HepG2 (cell line): ENCODE measurements at regions not wholly inside any gene's neighbourhood (a gene's known extent, or its start where the extent isn't known, plus 50 kb on each side); places are given as distances from the start of the nearest gene placed in this dataset.

Source experiments
- HES4 ChIP-seq: sonication (generic); formaldehyde crosslinking; IDR thresholded peaks from 2 replicates; pipeline ENCODE4 v1.9.0; 2021; ENCODE audit warnings: mild to moderate bottlenecking, missing genetic modification reagents, borderline replicate concordance
- LCORL ChIP-seq, 2 experiments: fragments of 450-650 bp in 1 of 2; sonication (generic) in 1 of 2; formaldehyde crosslinking in 1 of 2; IDR thresholded peaks; 2 replicates each; pipeline versions ENCODE4 v1.5.0 to v1.6.1; 2017 to 2020; ENCODE audit warnings: antibody characterized with exemption in 1 of 2, missing genetic modification reagents in 1 of 2
- SOX5 ChIP-seq: IDR thresholded peaks from 2 replicates; pipeline ENCODE4 v1.6.1; 2016; ENCODE audit warnings: borderline replicate concordance
- TCF12 ChIP-seq, 2 experiments: fragments of 450-650 bp in 1 of 2; sonication (generic) in 1 of 2; formaldehyde crosslinking in 1 of 2; IDR thresholded peaks; 2 replicates each; pipeline versions ENCODE4 v1.6.1 to v1.8.0; 2017 to 2022; ENCODE audit warnings: antibody characterized with exemption in 1 of 2, mild to moderate bottlenecking in 1 of 2, missing genetic modification reagents in 1 of 2, moderate library complexity in 1 of 2
- U2AF2 ChIP-seq: fragments of 200-400 bp; formaldehyde crosslinking; IDR thresholded peaks from 2 replicates; pipeline ENCODE4 v1.6.1; 2017; ENCODE audit warnings: low read depth, mild to moderate bottlenecking, low read length
- ZNF891 ChIP-seq: sonication (generic); formaldehyde crosslinking; IDR thresholded peaks from 2 replicates; pipeline ENCODE4 v1.5.0; 2020; ENCODE audit warnings: mild to moderate bottlenecking, missing genetic modification reagents
- TF ChIP-seq, protein P1 (sequence below), 2 experiments: sonication (generic) in 1 of 2; formaldehyde crosslinking in 1 of 2; IDR thresholded peaks; 2 replicates each; pipeline versions ENCODE4 v1.6.1 to v1.9.0; 2014 to 2022; ENCODE audit warnings: antibody characterized with exemption in 1 of 2, borderline replicate concordance in 1 of 2, inconsistent platforms in 1 of 2, low read depth in 1 of 2, missing genetic modification reagents in 1 of 2
- TF ChIP-seq, protein P2 (sequence below): sonication (generic); formaldehyde crosslinking; conservative IDR thresholded peaks from 2 replicates; pipeline ENCODE4 v1.4.0; 2020; ENCODE audit warnings: missing genetic modification reagents
- TF ChIP-seq, protein P3 (sequence below), 2 experiments: IDR thresholded peaks; 2 replicates each; pipeline ENCODE4 v1.6.1; 2011 to 2012; ENCODE audit warnings: low read length in 2 of 2, borderline replicate concordance in 1 of 2, low read depth in 1 of 2, mild to moderate bottlenecking in 1 of 2, moderate library complexity in 1 of 2
- TF ChIP-seq, protein P4 (sequence below): sonication (generic); formaldehyde crosslinking; IDR thresholded peaks from 2 replicates; pipeline ENCODE4 v1.4.0; 2020; ENCODE audit warnings: mild to moderate bottlenecking, missing genetic modification reagents
- TF ChIP-seq, protein P5 (sequence below): sonication (generic); formaldehyde crosslinking; IDR thresholded peaks from 2 replicates; pipeline ENCODE4 v1.5.0; 2020; ENCODE audit warnings: missing genetic modification reagents

DNA sequence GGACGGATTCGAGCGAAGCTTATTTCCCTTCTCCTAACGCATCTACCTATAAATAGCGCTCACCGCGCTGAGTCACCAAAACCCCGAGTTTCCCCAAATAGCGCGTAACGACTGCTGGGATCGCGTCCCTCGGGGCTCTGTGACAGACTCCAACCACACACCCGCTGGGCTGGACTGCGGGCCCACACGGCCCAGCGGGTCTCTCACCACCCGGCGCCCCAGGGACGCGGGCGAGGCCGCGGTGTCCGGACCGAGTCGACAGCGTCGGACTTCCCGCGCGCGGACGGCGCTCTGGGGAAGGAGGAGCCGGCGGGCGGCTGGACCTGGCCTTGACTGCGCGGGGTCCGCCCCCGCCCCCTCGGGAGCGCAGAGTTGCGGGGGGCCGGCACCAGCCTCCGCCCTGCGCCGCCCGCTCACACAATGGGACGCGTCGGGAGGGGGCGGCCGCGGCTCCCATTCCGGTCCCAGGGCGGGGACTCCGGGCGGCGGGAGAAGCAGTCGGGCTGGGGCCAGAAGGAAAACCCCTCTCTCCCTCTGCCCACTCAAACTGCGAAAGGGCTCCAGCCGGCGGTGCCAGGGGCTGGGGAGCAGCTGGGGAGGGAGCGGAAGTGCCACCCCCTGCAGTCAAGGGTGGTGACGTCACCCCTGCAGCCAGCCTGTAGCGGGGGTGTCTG lies 108.8 kb downstream of the KCNRG start (continued):
- TF ChIP-seq, protein P1, sequence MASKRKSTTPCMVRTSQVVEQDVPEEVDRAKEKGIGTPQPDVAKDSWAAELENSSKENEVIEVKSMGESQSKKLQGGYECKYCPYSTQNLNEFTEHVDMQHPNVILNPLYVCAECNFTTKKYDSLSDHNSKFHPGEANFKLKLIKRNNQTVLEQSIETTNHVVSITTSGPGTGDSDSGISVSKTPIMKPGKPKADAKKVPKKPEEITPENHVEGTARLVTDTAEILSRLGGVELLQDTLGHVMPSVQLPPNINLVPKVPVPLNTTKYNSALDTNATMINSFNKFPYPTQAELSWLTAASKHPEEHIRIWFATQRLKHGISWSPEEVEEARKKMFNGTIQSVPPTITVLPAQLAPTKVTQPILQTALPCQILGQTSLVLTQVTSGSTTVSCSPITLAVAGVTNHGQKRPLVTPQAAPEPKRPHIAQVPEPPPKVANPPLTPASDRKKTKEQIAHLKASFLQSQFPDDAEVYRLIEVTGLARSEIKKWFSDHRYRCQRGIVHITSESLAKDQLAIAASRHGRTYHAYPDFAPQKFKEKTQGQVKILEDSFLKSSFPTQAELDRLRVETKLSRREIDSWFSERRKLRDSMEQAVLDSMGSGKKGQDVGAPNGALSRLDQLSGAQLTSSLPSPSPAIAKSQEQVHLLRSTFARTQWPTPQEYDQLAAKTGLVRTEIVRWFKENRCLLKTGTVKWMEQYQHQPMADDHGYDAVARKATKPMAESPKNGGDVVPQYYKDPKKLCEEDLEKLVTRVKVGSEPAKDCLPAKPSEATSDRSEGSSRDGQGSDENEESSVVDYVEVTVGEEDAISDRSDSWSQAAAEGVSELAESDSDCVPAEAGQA (IDR thresholded peaks at IDR 0.05; ENCODE audit: low read depth), result 0 out of 2 replicates have a peak, but pooled peaks have one; percentile 9
- TF ChIP-seq, protein P1 (CRISPR knock-in tag; IDR thresholded peaks at IDR 0.05; ENCODE audit: borderline replicate concordance), result 0 out of 2 replicates have a peak, but pooled peaks have one; percentile 32
- TF ChIP-seq, protein P2, sequence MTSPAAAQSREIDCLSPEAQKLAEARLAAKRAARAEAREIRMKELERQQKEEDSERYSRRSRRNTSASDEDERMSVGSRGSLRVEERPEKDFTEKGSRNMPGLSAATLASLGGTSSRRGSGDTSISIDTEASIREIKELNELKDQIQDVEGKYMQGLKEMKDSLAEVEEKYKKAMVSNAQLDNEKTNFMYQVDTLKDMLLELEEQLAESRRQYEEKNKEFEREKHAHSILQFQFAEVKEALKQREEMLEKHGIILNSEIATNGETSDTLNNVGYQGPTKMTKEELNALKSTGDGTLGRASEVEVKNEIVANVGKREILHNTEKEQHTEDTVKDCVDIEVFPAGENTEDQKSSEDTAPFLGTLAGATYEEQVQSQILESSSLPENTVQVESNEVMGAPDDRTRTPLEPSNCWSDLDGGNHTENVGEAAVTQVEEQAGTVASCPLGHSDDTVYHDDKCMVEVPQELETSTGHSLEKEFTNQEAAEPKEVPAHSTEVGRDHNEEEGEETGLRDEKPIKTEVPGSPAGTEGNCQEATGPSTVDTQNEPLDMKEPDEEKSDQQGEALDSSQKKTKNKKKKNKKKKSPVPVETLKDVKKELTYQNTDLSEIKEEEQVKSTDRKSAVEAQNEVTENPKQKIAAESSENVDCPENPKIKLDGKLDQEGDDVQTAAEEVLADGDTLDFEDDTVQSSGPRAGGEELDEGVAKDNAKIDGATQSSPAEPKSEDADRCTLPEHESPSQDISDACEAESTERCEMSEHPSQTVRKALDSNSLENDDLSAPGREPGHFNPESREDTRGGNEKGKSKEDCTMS, result no peak
- TF ChIP-seq TCF12 (IDR thresholded peaks at IDR 0.05) (no peak), TCF12 (CRISPR knock-in tag; IDR thresholded peaks at IDR 0.05) (peak; percentile 70; the same call in 1 of the 2 replicates), ZNF891 (CRISPR knock-in tag) (0 out of 2 replicates have a peak, but pooled peaks have one; percentile 17), LCORL (IDR thresholded peaks at IDR 0.05) (no peak), LCORL (CRISPR knock-in tag; IDR thresholded peaks at IDR 0.05) (peak; percentile 57), HES4 (peak; percentile 22), SOX5 (CRISPR knock-in tag) (peak; percentile 63), U2AF2 (no peak)
- TF ChIP-seq, protein P3, sequence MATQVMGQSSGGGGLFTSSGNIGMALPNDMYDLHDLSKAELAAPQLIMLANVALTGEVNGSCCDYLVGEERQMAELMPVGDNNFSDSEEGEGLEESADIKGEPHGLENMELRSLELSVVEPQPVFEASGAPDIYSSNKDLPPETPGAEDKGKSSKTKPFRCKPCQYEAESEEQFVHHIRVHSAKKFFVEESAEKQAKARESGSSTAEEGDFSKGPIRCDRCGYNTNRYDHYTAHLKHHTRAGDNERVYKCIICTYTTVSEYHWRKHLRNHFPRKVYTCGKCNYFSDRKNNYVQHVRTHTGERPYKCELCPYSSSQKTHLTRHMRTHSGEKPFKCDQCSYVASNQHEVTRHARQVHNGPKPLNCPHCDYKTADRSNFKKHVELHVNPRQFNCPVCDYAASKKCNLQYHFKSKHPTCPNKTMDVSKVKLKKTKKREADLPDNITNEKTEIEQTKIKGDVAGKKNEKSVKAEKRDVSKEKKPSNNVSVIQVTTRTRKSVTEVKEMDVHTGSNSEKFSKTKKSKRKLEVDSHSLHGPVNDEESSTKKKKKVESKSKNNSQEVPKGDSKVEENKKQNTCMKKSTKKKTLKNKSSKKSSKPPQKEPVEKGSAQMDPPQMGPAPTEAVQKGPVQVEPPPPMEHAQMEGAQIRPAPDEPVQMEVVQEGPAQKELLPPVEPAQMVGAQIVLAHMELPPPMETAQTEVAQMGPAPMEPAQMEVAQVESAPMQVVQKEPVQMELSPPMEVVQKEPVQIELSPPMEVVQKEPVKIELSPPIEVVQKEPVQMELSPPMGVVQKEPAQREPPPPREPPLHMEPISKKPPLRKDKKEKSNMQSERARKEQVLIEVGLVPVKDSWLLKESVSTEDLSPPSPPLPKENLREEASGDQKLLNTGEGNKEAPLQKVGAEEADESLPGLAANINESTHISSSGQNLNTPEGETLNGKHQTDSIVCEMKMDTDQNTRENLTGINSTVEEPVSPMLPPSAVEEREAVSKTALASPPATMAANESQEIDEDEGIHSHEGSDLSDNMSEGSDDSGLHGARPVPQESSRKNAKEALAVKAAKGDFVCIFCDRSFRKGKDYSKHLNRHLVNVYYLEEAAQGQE (IDR thresholded peaks at IDR 0.05; ENCODE audit: borderline replicate concordance in 1 of 2, low read depth in 1 of 2, low read length in 2 of 2), result no peak
- TF ChIP-seq, protein P4, sequence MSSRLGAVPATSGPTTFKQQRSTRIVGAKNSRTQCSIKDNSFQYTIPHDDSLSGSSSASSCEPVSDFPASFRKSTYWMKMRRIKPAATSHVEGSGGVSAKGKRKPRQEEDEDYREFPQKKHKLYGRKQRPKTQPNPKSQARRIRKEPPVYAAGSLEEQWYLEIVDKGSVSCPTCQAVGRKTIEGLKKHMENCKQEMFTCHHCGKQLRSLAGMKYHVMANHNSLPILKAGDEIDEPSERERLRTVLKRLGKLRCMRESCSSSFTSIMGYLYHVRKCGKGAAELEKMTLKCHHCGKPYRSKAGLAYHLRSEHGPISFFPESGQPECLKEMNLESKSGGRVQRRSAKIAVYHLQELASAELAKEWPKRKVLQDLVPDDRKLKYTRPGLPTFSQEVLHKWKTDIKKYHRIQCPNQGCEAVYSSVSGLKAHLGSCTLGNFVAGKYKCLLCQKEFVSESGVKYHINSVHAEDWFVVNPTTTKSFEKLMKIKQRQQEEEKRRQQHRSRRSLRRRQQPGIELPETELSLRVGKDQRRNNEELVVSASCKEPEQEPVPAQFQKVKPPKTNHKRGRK (CRISPR knock-in tag), result no peak
- TF ChIP-seq, protein P5, sequence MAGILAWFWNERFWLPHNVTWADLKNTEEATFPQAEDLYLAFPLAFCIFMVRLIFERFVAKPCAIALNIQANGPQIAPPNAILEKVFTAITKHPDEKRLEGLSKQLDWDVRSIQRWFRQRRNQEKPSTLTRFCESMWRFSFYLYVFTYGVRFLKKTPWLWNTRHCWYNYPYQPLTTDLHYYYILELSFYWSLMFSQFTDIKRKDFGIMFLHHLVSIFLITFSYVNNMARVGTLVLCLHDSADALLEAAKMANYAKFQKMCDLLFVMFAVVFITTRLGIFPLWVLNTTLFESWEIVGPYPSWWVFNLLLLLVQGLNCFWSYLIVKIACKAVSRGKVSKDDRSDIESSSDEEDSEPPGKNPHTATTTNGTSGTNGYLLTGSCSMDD (CRISPR knock-in tag), result 0 out of 2 replicates have a peak, but pooled peaks have one; percentile 12
